Trophoblast cell (in vitro differentiated cells and primary cell): ENCODE measurements at regions not wholly inside any gene's neighbourhood (a gene's known extent, or its start where the extent isn't known, plus 50 kb on each side); places are given as distances from the start of the nearest gene placed in this dataset.

Experiments used
- DNase-seq, 2 donors: peaks; one replicate each; pipeline ENCODE4 v3.0.0-alpha.2; 2016
- H2AFZ ChIP-seq: 2 replicates; pipeline ENCODE4 v1.6.1; 2013; ENCODE audit warnings: low read length, moderate library complexity, mild to moderate bottlenecking; ENCODE audit not compliant: insufficient read depth, poor library complexity
- H2AK5ac ChIP-seq: 2 replicates; pipeline ENCODE4 v1.6.1; 2013; ENCODE audit warnings: mild to moderate bottlenecking, low read length
- H2BK120ac ChIP-seq: 2 replicates; pipeline ENCODE4 v1.6.1; 2013; ENCODE audit warnings: low read length, mild to moderate bottlenecking, moderate library complexity; ENCODE audit not compliant: insufficient read depth, poor library complexity
- H2BK12ac ChIP-seq: 2 replicates; pipeline ENCODE4 v1.6.1; 2013; ENCODE audit warnings: mild to moderate bottlenecking, low read length, moderate library complexity
- H2BK5ac ChIP-seq: 2 replicates; pipeline ENCODE4 v1.6.1; 2013; ENCODE audit warnings: low read length, low read depth, moderate library complexity, mild to moderate bottlenecking; ENCODE audit not compliant: poor library complexity
- H3K14ac ChIP-seq: 2 replicates; pipeline ENCODE4 v1.6.1; 2013; ENCODE audit warnings: mild to moderate bottlenecking, low read length
- H3K18ac ChIP-seq: 2 replicates; pipeline ENCODE4 v1.6.1; 2013; ENCODE audit warnings: mild to moderate bottlenecking, low read length
- H3K23ac ChIP-seq: 2 replicates; pipeline ENCODE4 v1.6.1; 2013; ENCODE audit warnings: low read length
- H3K27ac ChIP-seq: 2 replicates; pipeline ENCODE4 v1.5.1; 2013; ENCODE audit warnings: low read depth, mild to moderate bottlenecking, inconsistent platforms, low read length, moderate library complexity
- H3K27me3 ChIP-seq: 2 replicates; pipeline ENCODE4 v1.6.1; 2013; ENCODE audit warnings: inconsistent platforms, mild to moderate bottlenecking, low read length, moderate library complexity; ENCODE audit not compliant: insufficient read depth
- H3K36me3 ChIP-seq, 2 experiments: 1 replicate in 1 of 2; 2 replicates in 1 of 2; pipeline ENCODE4 v1.6.1; 2013; ENCODE audit warnings: low read length in 2 of 2, mild to moderate bottlenecking in 2 of 2, moderate library complexity in 1 of 2; ENCODE audit not compliant: insufficient read depth in 2 of 2, control insufficient read depth in 1 of 2
- H3K4ac ChIP-seq: 2 replicates; pipeline ENCODE4 v1.6.1; 2013; ENCODE audit warnings: low read depth, mild to moderate bottlenecking, low read length, moderate library complexity
- H3K4me1 ChIP-seq, 2 experiments: 1 replicate in 1 of 2; 2 replicates in 1 of 2; pipeline ENCODE4 v1.6.1; 2013; ENCODE audit warnings: low read length in 2 of 2, mild to moderate bottlenecking in 2 of 2, moderate library complexity in 1 of 2; ENCODE audit not compliant: insufficient read depth in 2 of 2, control insufficient read depth in 1 of 2
- H3K4me2 ChIP-seq: 2 replicates; pipeline ENCODE4 v1.6.1; 2013; ENCODE audit warnings: inconsistent platforms, mild to moderate bottlenecking, low read length, moderate library complexity
- H3K4me3 ChIP-seq: 2 replicates; pipeline ENCODE4 v1.5.1; 2013; ENCODE audit warnings: mild to moderate bottlenecking, low read depth, low read length, inconsistent platforms
- H3K79me1 ChIP-seq: one replicate; pipeline ENCODE4 v1.6.1; 2013; ENCODE audit warnings: low read length
- H3K79me2 ChIP-seq: 2 replicates; pipeline ENCODE4 v1.6.1; 2013; ENCODE audit warnings: low read length, mild to moderate bottlenecking; ENCODE audit not compliant: control insufficient read depth, insufficient read depth, poor library complexity
- H3K9ac ChIP-seq: 2 replicates; pipeline ENCODE4 v1.6.1; 2013; ENCODE audit warnings: mild to moderate bottlenecking, low read length
- H3K9me3 ChIP-seq: 2 replicates; pipeline ENCODE4 v1.6.1; 2013; ENCODE audit warnings: low read depth, mild to moderate bottlenecking, control low read depth, inconsistent platforms, low read length; ENCODE audit not compliant: insufficient read depth
- H4K12ac ChIP-seq: 2 replicates; pipeline ENCODE4 v1.6.1; 2013; ENCODE audit warnings: low read depth, mild to moderate bottlenecking, low read length, moderate library complexity
- H4K8ac ChIP-seq: 2 replicates; pipeline ENCODE4 v1.6.1; 2013; ENCODE audit warnings: low read depth, mild to moderate bottlenecking, low read length, moderate library complexity
- H4K91ac ChIP-seq: one replicate; pipeline ENCODE4 v1.6.1; 2013; ENCODE audit warnings: low read depth, mild to moderate bottlenecking, low read length, moderate library complexity
- WGBS: extraction: QIAGEN DNeasy Blood & Tissue Kit; methylation state at CpG from one replicate; pipeline ENCODE4 v1.1.7; 2013; ENCODE audit warnings: missing lambda C conversion rate; ENCODE audit not compliant: insufficient read length, insufficient coverage; ENCODE audit errors: extremely low coverage; 5-methylcytosine and 5-hydroxymethylcytosine counted together

- H2BK12ac ChIP-seq = no peak overlapping the region
- H4K12ac ChIP-seq = no peak overlapping the region
- no peak overlapping the region for H2AK5ac ChIP-seq
- no peak overlapping the region for H3K23ac ChIP-seq
- WGBS = no CpG with 5 or more reads among the region's 1 CpG
- H3K79me1 ChIP-seq = no peaks in the 10 kb centered on the region
- H2AFZ ChIP-seq = no peak overlapping the region
- H2BK120ac ChIP-seq = no peak overlapping the region
- no peak overlapping the region for H4K8ac ChIP-seq
- H3K27ac ChIP-seq = no peak overlapping the region
- H3K18ac ChIP-seq = no peak overlapping the region
- no peaks in the 10 kb centered on the region for H3K36me3 ChIP-seq
- no peak overlapping the region for H3K14ac ChIP-seq
- H3K27me3 ChIP-seq = no peaks in the 10 kb centered on the region
- no peaks in the 10 kb centered on the region for H3K9me3 ChIP-seq
- H3K4me3 ChIP-seq = no peak overlapping the region
- no peak overlapping the region for H3K4ac ChIP-seq
- no peak overlapping the region for H3K9ac ChIP-seq
- no peaks in the 10 kb centered on the region for H3K4me1 ChIP-seq
- H3K79me2 ChIP-seq = no peaks in the 10 kb centered on the region
- no peak for DNase-seq
- H4K91ac ChIP-seq = no peak overlapping the region
- no peak overlapping the region for H3K4me2 ChIP-seq
- H2BK5ac ChIP-seq = no peak overlapping the region
Observed at GRCh38 chrX:117713411-117713810, 403.2 kb downstream of the KLHL13 start.

GRCh38 chrX:117711782-117712181, 404.8 kb downstream of the KLHL13 start:
- no peaks in the 10 kb centered on the region for H3K79me2 ChIP-seq
- no peak overlapping the region for H2AK5ac ChIP-seq
- no peak overlapping the region for H3K18ac ChIP-seq
- no peaks in the 10 kb centered on the region for H3K4me1 ChIP-seq
- no peaks in the 10 kb centered on the region for H3K27me3 ChIP-seq
- no peak overlapping the region for H2BK120ac ChIP-seq
- H3K27ac ChIP-seq = no peak overlapping the region
- H3K9ac ChIP-seq = no peak overlapping the region
- H3K4ac ChIP-seq = no peak overlapping the region
- H3K23ac ChIP-seq = no peak overlapping the region
- no peaks in the 10 kb centered on the region for H3K36me3 ChIP-seq
- H2BK5ac ChIP-seq = no peak overlapping the region
- H2AFZ ChIP-seq = no peak overlapping the region
- H4K91ac ChIP-seq = no peak overlapping the region
- H3K9me3 ChIP-seq = no peaks in the 10 kb centered on the region
- H2BK12ac ChIP-seq = no peak overlapping the region
- H4K8ac ChIP-seq = no peak overlapping the region
- no peak overlapping the region for H3K4me3 ChIP-seq
- H3K14ac ChIP-seq = no peak overlapping the region
- no peak overlapping the region for H3K4me2 ChIP-seq
- no CpG with 5 or more reads among the region's 1 CpG for WGBS
- H3K79me1 ChIP-seq = no peaks in the 10 kb centered on the region
- no peak for DNase-seq
- no peak overlapping the region for H4K12ac ChIP-seq

GRCh38 chrX:117707948-117708743, 408.5 kb downstream of the KLHL13 start:
- Histone ChIP-seq H3K14ac (no peak overlapping the region), H3K4me2 (no peak overlapping the region), H4K91ac (no peak overlapping the region), H3K79me1 (no peaks in the 10 kb centered on the region), H3K27ac (no peak overlapping the region), H2BK5ac (no peak overlapping the region), H4K12ac (no peak overlapping the region), H2BK120ac (no peak overlapping the region), H2AK5ac (no peak overlapping the region), H4K8ac (no peak overlapping the region), H2AFZ (no peak overlapping the region), H3K9me3 (no peaks in the 10 kb centered on the region), H3K23ac (no peak overlapping the region), H3K4me1 (no peaks in the 10 kb centered on the region), H2BK12ac (no peak overlapping the region), H3K4me3 (no peak overlapping the region), H3K18ac (no peak overlapping the region), H3K27me3 (no peaks in the 10 kb centered on the region), H3K9ac (no peak overlapping the region), H3K4ac (no peak overlapping the region), H3K36me3 (no peaks in the 10 kb centered on the region), H3K79me2 (no peaks in the 10 kb centered on the region)
- DNase-seq = no peak
- WGBS = no CpG with 5 or more reads among the region's 8 CpGs

GRCh38 chrX:117701050-117701449, 415.6 kb downstream of the KLHL13 start:
- H3K27me3 ChIP-seq = no peaks in the 10 kb centered on the region
- H3K4me1 ChIP-seq = no peaks in the 10 kb centered on the region
- no peak overlapping the region for H3K4me3 ChIP-seq
- H3K27ac ChIP-seq = no peak overlapping the region
- no peak overlapping the region for H4K91ac ChIP-seq
- no peak overlapping the region for H3K4ac ChIP-seq
- no peak overlapping the region for H2AFZ ChIP-seq
- no peak for DNase-seq
- no peak overlapping the region for H2BK5ac ChIP-seq
- H2BK12ac ChIP-seq = no peak overlapping the region
- H3K18ac ChIP-seq = no peak overlapping the region
- H3K9me3 ChIP-seq = no peaks in the 10 kb centered on the region
- no peak overlapping the region for H4K12ac ChIP-seq
- H3K79me1 ChIP-seq = no peaks in the 10 kb centered on the region
- no peak overlapping the region for H3K14ac ChIP-seq
- H3K4me2 ChIP-seq = no peak overlapping the region
- H3K79me2 ChIP-seq = no peaks in the 10 kb centered on the region
- H2AK5ac ChIP-seq = no peak overlapping the region
- no peaks in the 10 kb centered on the region for H3K36me3 ChIP-seq
- H4K8ac ChIP-seq = no peak overlapping the region
- H3K9ac ChIP-seq = no peak overlapping the region
- H3K23ac ChIP-seq = no peak overlapping the region
- H2BK120ac ChIP-seq = no peak overlapping the region
